ENCODE measurements at regions not wholly inside any gene's neighbourhood (a gene's known extent, or its start where the extent isn't known, plus 50 kb on each side); places are given as distances from the start of the nearest gene placed in this dataset.
A peak's percentile ranks its signal among the peaks of the same experiment; 100 is the strongest.
"Not testable (repeated sequence)": the region's sequence is repeated elsewhere in the genome, so short reads cannot be mapped to it uniquely, and the experiment has no call there.

DNA sequence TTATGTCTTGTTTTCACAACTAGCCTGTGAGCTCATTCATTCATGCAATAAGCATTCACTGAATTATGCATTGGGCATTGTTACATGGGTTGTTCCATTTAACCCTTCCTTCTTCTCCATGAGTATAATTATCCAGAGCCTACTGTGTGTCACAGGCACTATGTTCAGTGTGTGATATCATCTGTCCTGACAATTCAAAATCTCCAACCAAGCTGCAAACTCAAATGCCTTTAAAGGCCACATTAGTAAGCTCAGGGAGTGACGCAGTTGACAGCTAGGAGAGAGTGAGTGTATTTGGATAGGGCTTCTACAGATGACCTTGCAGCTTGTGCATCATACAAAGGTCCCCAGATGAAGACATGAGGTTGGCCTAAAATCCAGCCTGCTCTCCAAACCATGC lies 289.5 kb downstream of the OMA1 start:
- no peak for DNase-seq (ENCODE audit: low spot score)

GRCh38 chr1:58256546-58256945 lies 290.0 kb downstream of the OMA1 start:
- ATAC-seq (no peak), DNase-seq (ENCODE audit: low spot score) (no peak)

More for the DNA sequence above, 289.5 kb downstream of the OMA1 start:
- no peak for ATAC-seq

DNA sequence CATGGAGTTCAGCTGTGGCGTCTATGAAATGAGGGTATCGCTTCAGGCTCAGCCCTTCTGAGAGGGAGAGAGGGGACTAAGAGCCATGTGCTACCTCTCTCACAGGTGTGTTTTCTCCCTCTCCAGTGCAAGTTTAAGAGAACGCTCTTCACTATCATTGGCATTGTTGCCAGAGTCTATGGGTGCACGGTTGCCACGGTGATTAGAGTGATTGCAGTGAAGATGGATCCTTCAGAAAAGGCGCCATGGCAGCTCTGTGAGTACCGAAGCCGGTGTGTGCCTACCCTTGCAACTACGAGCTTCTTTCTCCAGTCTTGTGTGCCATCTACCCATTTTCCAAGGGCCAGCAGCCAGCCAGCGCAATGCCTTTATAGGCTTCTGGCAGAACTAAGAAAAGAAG lies 290.5 kb downstream of the OMA1 start:
- ATAC-seq (no peak), DNase-seq (ENCODE audit: low spot score) (no peak)

- ATAC-seq (no peak), DNase-seq (ENCODE audit: low spot score) (no peak)
These were observed 291.3 kb downstream of the OMA1 start for GRCh38 chr1:58255192-58255591.

DNA sequence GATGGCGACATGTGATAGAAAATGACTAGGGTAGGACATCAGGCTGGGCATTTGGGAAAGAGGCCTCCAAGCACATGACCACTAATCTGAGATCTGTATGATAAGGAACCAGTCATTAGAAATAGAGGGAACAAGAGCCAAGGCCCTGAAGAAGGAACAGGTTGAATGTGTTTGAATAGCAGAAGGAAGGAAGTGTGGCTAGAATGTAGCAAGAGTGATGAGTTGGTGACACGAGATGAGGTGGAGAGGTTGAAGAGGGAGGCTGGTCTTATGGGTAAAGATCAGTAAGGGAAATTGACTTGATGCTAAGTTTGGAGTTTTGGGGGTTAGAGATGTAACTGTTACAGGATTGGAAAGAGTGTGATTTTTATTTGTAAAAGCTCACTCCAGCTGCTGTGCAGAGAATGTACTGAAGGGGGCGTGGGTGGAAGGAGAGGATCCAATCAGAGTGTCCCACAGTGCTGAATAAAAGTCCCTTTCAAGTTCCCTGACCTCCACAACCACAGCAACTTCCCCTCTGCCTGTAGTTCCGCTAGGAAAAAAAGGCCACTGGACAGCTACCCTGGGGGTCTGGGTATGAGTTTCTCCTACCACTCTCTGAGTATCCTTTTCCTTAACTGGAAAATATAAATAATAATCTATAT lies 295.0 kb downstream of the OMA1 start:
- DNase-seq (ENCODE audit: low spot score) (no peak), ATAC-seq (peak; percentile 57)

GRCh38 chr1:58250587-58250948 lies 296.0 kb downstream of the OMA1 start:
- DNase-seq (ENCODE audit: low spot score) (no peak), ATAC-seq (no peak)

DNA sequence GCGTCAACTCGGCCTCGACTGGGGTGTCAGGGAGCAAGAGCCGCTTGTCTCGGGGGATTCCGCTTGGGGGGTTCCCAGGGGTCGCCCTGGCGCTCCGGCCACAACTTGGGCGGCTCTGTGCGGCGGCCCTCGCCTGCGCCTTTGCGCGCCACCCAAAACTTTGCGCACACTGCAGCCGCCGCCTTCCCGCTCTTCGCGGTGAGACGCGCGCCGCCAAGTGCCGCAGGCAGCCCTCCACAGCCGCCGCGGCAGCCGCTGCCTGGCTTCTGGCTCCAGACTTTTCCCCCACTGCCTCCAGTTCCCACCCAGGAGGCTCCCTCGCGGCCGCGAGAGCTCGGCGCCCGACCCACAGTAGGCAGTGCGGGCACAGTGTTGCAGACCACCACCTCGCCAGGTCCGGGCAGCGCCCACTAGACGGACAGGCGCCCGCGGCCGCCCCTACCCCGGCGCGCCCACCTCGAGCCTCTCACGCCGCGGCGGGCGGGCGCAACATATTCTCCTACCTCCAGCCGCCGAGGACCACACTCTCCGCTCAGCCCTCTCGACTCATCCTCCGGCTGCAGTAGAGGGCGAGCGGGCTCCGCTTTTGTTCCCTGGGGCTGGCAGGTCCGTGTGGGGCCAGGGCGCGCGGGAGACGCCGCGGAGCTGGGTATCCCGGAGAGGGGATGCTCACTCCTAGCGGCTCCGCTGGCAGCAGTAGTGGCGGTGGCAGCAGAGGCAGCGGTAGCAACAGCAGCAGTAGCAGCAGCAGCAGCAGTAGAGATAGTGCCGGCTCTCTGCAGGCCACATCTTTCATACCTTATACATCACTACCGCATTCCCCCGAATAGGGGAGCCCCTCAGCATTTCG lies 296.6 kb downstream of the OMA1 start:
- DNase-seq (ENCODE audit: low spot score) (no peak), ATAC-seq (peak; percentile 73)

DNA sequence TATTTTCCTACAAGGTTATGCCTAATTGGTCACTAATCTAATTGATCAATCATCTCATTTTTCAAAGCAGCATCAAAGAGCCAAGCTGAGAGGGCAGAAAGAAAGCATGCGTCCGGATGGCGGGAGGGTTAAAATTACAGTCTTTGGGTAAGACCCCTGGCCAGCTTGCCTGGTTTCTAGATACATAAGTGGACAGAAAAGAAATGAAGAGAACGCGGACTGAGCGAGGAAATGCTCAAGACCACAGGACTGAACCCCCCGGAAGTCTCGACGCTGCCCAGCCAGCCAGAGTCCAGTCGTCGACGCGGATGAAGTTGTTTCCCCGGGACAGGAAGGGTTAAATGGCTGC lies 297.2 kb downstream of the OMA1 start:
- DNase-seq (ENCODE audit: low spot score) (no peak), ATAC-seq (no peak)

GRCh38 chr1:58248791-58249190 lies 297.7 kb downstream of the OMA1 start:
- ATAC-seq: no peak
- DNase-seq (ENCODE audit: low spot score): no peak

DNA sequence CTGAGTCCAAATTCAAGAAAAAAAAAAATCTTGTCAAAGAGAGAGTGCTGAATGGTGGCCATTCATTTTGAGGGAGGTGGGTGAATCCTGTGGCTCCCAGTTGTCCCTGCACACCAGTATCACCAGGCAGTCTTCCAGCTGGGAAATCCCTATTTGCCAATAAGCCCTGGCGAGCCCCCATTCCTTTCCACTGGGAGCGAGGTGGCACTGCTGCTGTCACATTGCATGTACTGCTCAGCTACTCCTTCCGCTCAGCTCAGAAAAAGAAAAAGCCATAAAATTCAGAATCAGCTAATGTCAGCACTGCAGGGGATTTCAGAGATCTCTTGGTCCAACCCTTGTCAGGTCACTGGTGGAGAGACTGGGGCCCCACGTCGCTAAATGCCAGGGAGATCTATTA lies 298.5 kb downstream of the OMA1 start:
- DNase-seq (ENCODE audit: low spot score) (no peak), ATAC-seq (no peak)

GRCh38 chr1:58246549-58246948 lies 300.0 kb downstream of the OMA1 start:
- DNase-seq (ENCODE audit: low spot score): no peak
- ATAC-seq: no peak

DNA sequence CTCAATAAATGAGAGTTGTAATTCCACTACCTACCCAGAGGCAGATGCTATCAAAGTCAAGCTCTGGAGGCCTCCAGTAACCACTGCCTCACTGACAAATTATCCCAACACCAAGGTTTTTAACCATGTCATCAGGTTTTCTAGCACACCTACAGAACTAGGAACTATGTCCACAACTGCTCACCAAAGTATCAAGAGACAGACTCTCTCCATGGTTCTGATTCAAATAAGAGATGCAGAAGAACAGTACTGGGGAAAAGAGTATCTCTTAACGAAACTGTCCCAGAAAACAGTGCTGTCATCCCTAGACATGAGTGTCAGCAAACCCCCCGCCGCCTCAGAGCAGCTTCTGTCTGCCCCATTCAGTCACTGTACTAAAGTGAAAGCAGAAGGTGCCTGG lies 301.7 kb downstream of the OMA1 start:
- ATAC-seq (no peak), DNase-seq (ENCODE audit: low spot score) (no peak)

GRCh38 chr1:58238846-58239245 lies 307.7 kb downstream of the OMA1 start:
- DNase-seq (ENCODE audit: low spot score) (no peak), ATAC-seq (no peak)

DNA sequence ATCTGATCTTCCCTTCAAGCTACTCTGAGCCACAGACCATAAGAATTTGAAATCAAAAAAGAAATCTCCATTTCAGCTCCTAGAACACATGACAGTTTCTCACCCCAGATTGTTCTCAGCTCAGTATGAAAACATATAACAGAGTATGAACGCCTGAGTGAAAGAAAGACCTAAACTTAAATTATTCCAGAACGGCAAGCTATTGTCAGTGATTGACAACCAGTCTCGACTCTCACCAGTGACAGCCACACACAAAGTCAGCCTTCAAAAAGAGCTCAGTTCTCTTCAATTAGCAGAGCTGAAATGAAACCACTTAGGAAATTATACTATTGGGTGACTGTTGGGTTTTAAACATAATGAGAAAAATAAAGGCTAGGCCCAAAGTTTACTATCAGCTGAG lies 312.8 kb downstream of the OMA1 start:
- no peak for DNase-seq (ENCODE audit: low spot score)
- ATAC-seq: no peak

DNA sequence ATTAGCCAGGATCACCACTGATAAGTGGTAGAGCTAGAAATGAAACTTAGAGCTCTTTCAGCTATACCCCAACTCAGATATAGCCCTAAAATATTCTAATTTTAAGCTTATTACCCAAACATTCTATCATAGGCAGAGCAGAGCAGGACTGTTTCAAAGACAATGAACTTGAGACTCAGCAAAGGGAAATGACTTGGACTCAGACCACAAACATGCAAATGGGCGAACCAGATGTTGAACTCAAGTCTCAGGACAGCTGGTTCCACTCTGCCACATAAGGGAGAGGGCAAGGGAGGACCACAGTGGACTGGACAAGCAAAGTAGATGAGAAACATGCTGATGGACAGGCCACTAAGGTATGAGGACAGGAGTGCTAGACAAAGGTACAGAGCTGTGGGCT lies 315.3 kb downstream of the OMA1 start:
- ATAC-seq (no peak), DNase-seq (ENCODE audit: low spot score) (no peak)

GRCh38 chr1:58227604-58228003 lies 318.9 kb downstream of the OMA1 start:
- no peak for DNase-seq (ENCODE audit: low spot score)
- no peak for ATAC-seq

GRCh38 chr1:58223522-58223921 lies 323.0 kb downstream of the OMA1 start:
- DNase-seq (ENCODE audit: low spot score) (no peak), ATAC-seq (no peak)

DNA sequence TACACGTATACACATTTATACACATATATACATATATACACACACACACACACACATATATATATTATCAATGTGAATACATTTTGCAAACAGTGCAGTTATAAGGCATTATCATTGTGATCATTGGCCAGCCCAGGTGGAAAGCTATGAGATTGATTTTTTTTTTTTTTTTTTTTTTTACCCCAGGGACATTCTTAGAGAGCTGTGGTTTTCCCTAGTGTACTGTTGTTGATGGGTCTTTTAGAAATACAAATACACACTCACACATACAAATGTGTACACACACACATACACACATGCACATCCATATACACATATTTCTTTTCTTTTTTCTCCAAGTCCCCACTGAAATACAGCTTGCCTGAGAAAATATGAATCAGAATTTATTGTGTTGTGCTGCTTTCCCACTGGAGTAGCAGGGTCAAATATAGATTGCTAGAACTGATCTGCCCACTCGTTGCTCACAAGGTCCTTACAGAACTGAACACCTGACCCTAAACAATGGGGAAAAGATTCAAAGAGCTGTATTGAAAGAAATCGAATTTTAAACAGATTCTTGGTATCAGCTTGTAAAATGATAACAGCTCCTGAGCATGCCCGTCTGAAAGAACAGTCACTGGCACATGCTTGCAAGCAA lies 325.6 kb downstream of the OMA1 start:
- ATAC-seq: no peak
- no peak for DNase-seq (ENCODE audit: low spot score)

DNA sequence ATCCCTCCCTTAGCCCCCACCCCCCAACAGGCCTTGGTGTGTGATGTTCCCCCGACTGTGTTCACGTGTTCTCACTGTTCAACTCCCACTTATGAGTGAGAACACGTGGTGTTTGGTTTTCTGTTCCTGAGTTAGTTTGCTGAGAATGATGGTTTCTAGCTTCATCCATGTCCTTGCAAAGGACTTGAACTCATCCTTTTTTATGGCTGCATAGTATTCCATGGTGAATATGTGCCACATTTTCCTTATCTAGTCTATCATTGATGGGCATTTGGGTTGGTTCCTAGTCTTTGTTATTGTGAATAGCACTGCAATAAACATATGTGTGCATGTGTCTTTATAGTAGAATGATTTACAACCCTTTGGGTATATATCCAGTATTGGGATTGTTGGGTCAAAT lies 330.4 kb downstream of the OMA1 start:
- DNase-seq (ENCODE audit: low spot score); ATAC-seq: not testable (repeated sequence)

DNA sequence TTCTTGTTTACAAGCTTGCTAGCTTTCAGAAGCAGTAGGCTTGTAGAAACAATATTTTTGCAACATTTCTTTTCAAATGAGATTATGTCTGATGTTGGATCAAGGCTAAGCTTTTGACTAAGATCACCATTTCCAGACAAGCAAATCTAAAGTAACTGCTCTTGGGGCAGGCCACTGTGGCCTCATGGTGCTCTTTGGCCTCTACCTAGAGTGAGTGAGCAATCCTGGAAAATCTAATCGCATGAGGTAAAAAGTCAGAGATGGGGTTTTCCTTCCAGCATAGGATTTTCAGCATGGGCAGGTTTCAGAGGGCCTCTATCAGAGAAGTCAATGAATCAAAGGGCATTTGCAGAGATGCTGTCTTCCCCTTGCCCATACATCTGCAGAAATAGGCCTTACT lies 331.9 kb downstream of the OMA1 start:
- DNase-seq (ENCODE audit: low spot score) (no peak), ATAC-seq (no peak)

- ATAC-seq (no peak), DNase-seq (ENCODE audit: low spot score) (no peak)
These were observed 334.7 kb downstream of the OMA1 start for GRCh38 chr1:58211869-58212268.

GRCh38 chr1:58209575-58209974 lies 337.0 kb downstream of the OMA1 start:
- DNase-seq (ENCODE audit: low spot score) (no peak), ATAC-seq (no peak)
